GM10266 (cell line): ENCODE measurements at regions not wholly inside any gene's neighbourhood (a gene's known extent, or its start where the extent isn't known, plus 50 kb on each side); places are given as distances from the start of the nearest gene placed in this dataset.

Experiments used
- DNase-seq: peaks from one replicate; pipeline ENCODE4 v3.0.0; 2012; ENCODE audit errors: extremely low spot score
- CTCF ChIP-seq: IDR thresholded peaks from 2 replicates; pipeline ENCODE4 v1.5.1; 2012; ENCODE audit warnings: mild to moderate bottlenecking, low read depth; ENCODE audit not compliant: control insufficient read depth, insufficient read depth; ENCODE audit errors: missing control alignments

GRCh38 chr4:123569541-123569940 is 172.9 kb downstream of the SPRY1 start:
- TF ChIP-seq CTCF: no peak

GRCh38 chr4:123573866-123574508 is 177.4 kb downstream of the SPRY1 start:
- no peak for DNase-seq

More at GRCh38 chr4:123569541-123569940, 172.9 kb downstream of the SPRY1 start:
- DNase-seq: no peak

GRCh38 chr4:123575291-123575690 is 178.7 kb downstream of the SPRY1 start:
- TF ChIP-seq CTCF: no peak
- DNase-seq: no peak

More at GRCh38 chr4:123573866-123574508, 177.4 kb downstream of the SPRY1 start:
- no peak for TF ChIP-seq CTCF

GRCh38 chr4:123577225-123577906 is 180.8 kb downstream of the SPRY1 start:
- no peak for TF ChIP-seq CTCF
- no peak for DNase-seq

- no peak for TF ChIP-seq CTCF
- DNase-seq: no peak
Measured at GRCh38 chr4:123578276-123579029, 181.9 kb downstream of the SPRY1 start.

- TF ChIP-seq CTCF: no peak
- no peak for DNase-seq
Measured at GRCh38 chr4:123579961-123580360, 183.4 kb downstream of the SPRY1 start.
